ENCODE measurements at regions not wholly inside any gene's neighbourhood (a gene's known extent, or its start where the extent isn't known, plus 50 kb on each side); places are given as distances from the start of the nearest gene placed in this dataset.
"Not testable (repeated sequence)": the region's sequence is repeated elsewhere in the genome, so short reads cannot be mapped to it uniquely, and the experiment has no call there.

GRCh38 chr3:110865934-110866333 lies 205.7 kb upstream of the NECTIN3 start:
- DNase-seq, result no peak

- DNase-seq, result no peak
These were observed 203.5 kb upstream of the NECTIN3 start for GRCh38 chr3:110868106-110868505.

GRCh38 chr3:110869736-110870135 lies 201.9 kb upstream of the NECTIN3 start:
- no peak for DNase-seq

- DNase-seq, result no peak
These were observed 199.7 kb upstream of the NECTIN3 start for GRCh38 chr3:110871869-110872268.

- no peak for DNase-seq
These were observed 192.9 kb upstream of the NECTIN3 start for GRCh38 chr3:110878692-110879091.

GRCh38 chr3:110881069-110881468 lies 190.5 kb upstream of the NECTIN3 start:
- DNase-seq, result no peak

GRCh38 chr3:110886222-110886893 lies 185.3 kb upstream of the NECTIN3 start:
- DNase-seq, result no peak

- DNase-seq, result no peak
These were observed 184.4 kb upstream of the NECTIN3 start for GRCh38 chr3:110887176-110887575.

GRCh38 chr3:110888625-110889375 lies 182.8 kb upstream of the NECTIN3 start:
- not testable (repeated sequence) for DNase-seq

GRCh38 chr3:110889376-110889699 lies 182.3 kb upstream of the NECTIN3 start:
- DNase-seq, result not testable (repeated sequence)

- no peak for DNase-seq
These were observed 177.0 kb upstream of the NECTIN3 start for GRCh38 chr3:110894574-110894973.

- no peak for DNase-seq
These were observed 176.6 kb upstream of the NECTIN3 start for GRCh38 chr3:110895054-110895453.

GRCh38 chr3:110897046-110897445 lies 174.6 kb upstream of the NECTIN3 start:
- DNase-seq, result no peak

GRCh38 chr3:110900576-110900975 lies 171.0 kb upstream of the NECTIN3 start:
- DNase-seq, result no peak

GRCh38 chr3:110901536-110901935 lies 170.1 kb upstream of the NECTIN3 start:
- DNase-seq, result no peak

- no peak for DNase-seq
These were observed 169.0 kb upstream of the NECTIN3 start for GRCh38 chr3:110902453-110903085.

- no peak for DNase-seq
These were observed 167.7 kb upstream of the NECTIN3 start for GRCh38 chr3:110903771-110904519.

- no peak for DNase-seq
These were observed 167.1 kb upstream of the NECTIN3 start for GRCh38 chr3:110904520-110904890.

GRCh38 chr3:110905121-110905520 lies 166.5 kb upstream of the NECTIN3 start:
- DNase-seq, result no peak

GRCh38 chr3:110909839-110910238 lies 161.8 kb upstream of the NECTIN3 start:
- DNase-seq, result no peak

- no peak for DNase-seq
These were observed 161.2 kb upstream of the NECTIN3 start for GRCh38 chr3:110910346-110910955.

- no peak for DNase-seq
These were observed 152.7 kb upstream of the NECTIN3 start for GRCh38 chr3:110918963-110919362.

- no peak for DNase-seq
These were observed 145.8 kb upstream of the NECTIN3 start for GRCh38 chr3:110925798-110926197.
